HepG2 (cell line): ENCODE measurements at regions not wholly inside any gene's neighbourhood (a gene's known extent, or its start where the extent isn't known, plus 50 kb on each side); places are given as distances from the start of the nearest gene placed in this dataset.

ENCODE experiments used
- ATAC-seq: fragments of 200-7000 bp; cut with Tn5 transposase; 3 replicates; pipeline ENCODE4 v1.9.1; 2020; ENCODE audit warnings: mild to moderate bottlenecking, moderate library complexity
- BruUV-seq: library from RNA; stranded (reverse); fragments of 400-500 nt; replicated peaks from 2 replicates; lab custom pipeline; 2021; lab: Mats Ljungman, UMichigan
- CTCF ChIA-PET: fragments of 300-600 bp; formaldehyde crosslinking; extraction: SDS; loops from one replicate; lab custom pipeline; 2021; ENCODE audit warnings: low total read pairs, inconsistent platforms, low intra/inter-chr PET ratio; lab: Yijun Ruan, JAX
- POLR2A ChIA-PET: fragments of 350-600 bp; sonication (Branson Sonifier 250); formaldehyde crosslinking; loops from one replicate; lab custom pipeline; 2020; ENCODE audit warnings: antibody characterized with exemption, inconsistent platforms; lab: Yijun Ruan, JAX
- DNase-seq: peaks from one replicate; pipeline ENCODE4 v3.0.0-alpha.2; 2015; ENCODE audit warnings: low spot score
- FAIRE-seq: peaks from 3 replicates; lab custom pipeline; 2011; peaks lifted over from hg19 to GRCh38; lab: Jason Lieb, UNC
- H2AFZ ChIP-seq: one replicate; pipeline ENCODE4 v1.6.1; 2011; ENCODE audit warnings: low read length, inconsistent platforms
- H3K27ac ChIP-seq: fragments of 300-600 bp; 3 replicates; pipeline ENCODE4 v1.8.0; 2011; ENCODE audit warnings: mixed run types, mild to moderate bottlenecking, mixed read lengths, low read length, inconsistent platforms; ENCODE audit not compliant: insufficient read depth; ENCODE audit errors: extremely low read length
- H3K27me3 ChIP-seq, 2 experiments: fragments of 200-600 bp in 1 of 2; 2 replicates in 1 of 2; 3 replicates in 1 of 2; pipeline versions ENCODE4 v1.6.0 to v1.8.0; 2011; ENCODE audit warnings: low read length in 2 of 2, mild to moderate bottlenecking in 2 of 2, moderate library complexity in 2 of 2, inconsistent platforms in 1 of 2; ENCODE audit not compliant: insufficient read depth in 2 of 2, control insufficient read depth in 1 of 2
- H3K36me3 ChIP-seq, 2 experiments: fragments of 200-600 bp in 1 of 2; replicated peaks in 1 of 2; 2 replicates in 1 of 2; 3 replicates in 1 of 2; pipeline versions ENCODE4 v1.5.1 to v1.8.0; 2011; ENCODE audit warnings: low read length in 2 of 2, inconsistent platforms in 1 of 2; ENCODE audit not compliant: insufficient read depth in 2 of 2, control insufficient read depth in 1 of 2
- H3K4me1 ChIP-seq: 2 replicates; pipeline ENCODE4 v1.5.1; 2012; ENCODE audit warnings: low read length, inconsistent platforms; ENCODE audit not compliant: insufficient read depth
- H3K4me2 ChIP-seq: 2 replicates; pipeline ENCODE4 v1.6.0; 2011; ENCODE audit warnings: low read depth, low read length, inconsistent platforms
- H3K4me3 ChIP-seq, 3 experiments: fragments of 200-600 bp in 1 of 3; sonication (generic), shearing (Covaris generic) in 1 of 3; replicated peaks in 1 of 3; 2 replicates each; pipeline ENCODE4 v1.5.1; 2011 to 2016; ENCODE audit warnings: low read length in 3 of 3, inconsistent platforms in 2 of 3, low read depth in 2 of 3, mild to moderate bottlenecking in 2 of 3, control low read depth in 1 of 3, mixed read lengths in 1 of 3; ENCODE audit not compliant: insufficient read depth in 1 of 3
- H3K79me2 ChIP-seq: one replicate; pipeline ENCODE4 v1.6.1; 2011; ENCODE audit warnings: low read length, inconsistent platforms; ENCODE audit not compliant: insufficient read depth
- H3K9ac ChIP-seq: 2 replicates; pipeline ENCODE4 v1.6.0; 2011; ENCODE audit warnings: mild to moderate bottlenecking, low read depth, low read length, inconsistent platforms; ENCODE audit not compliant: insufficient read depth
- H3K9me3 ChIP-seq: 2 replicates; pipeline ENCODE4 v1.5.1; 2012; ENCODE audit warnings: mild to moderate bottlenecking, low read length
- H4K20me1 ChIP-seq: 2 replicates; pipeline ENCODE4 v1.6.0; 2011; ENCODE audit warnings: inconsistent platforms, mild to moderate bottlenecking, low read length, moderate library complexity; ENCODE audit not compliant: insufficient read depth
- ARNTL ChIP-seq: sonication (generic); formaldehyde crosslinking; IDR thresholded peaks from 2 replicates; pipeline ENCODE4 v1.4.0; 2020; ENCODE audit warnings: mild to moderate bottlenecking, missing genetic modification reagents
- ETV6 ChIP-seq: sonication (generic); formaldehyde crosslinking; conservative IDR thresholded peaks from 2 replicates; pipeline ENCODE4 v1.4.0; 2020; ENCODE audit warnings: missing genetic modification reagents
- GABPA ChIP-seq, 2 experiments: IDR thresholded peaks; 2 replicates each; pipeline ENCODE4 v1.6.1; 2011 to 2016; ENCODE audit warnings: low read depth in 2 of 2, low read length in 1 of 2, missing biosample characterization in 1 of 2, missing genetic modification characterization in 1 of 2
- KDM3A ChIP-seq: IDR thresholded peaks from 2 replicates; pipeline ENCODE4 v1.6.1; 2018; ENCODE audit warnings: low read depth, missing compliant biosample characterization
- MEIS1 ChIP-seq: sonication (generic); formaldehyde crosslinking; IDR thresholded peaks from 2 replicates; pipeline ENCODE4 v1.9.0; 2021; ENCODE audit warnings: mild to moderate bottlenecking, missing genetic modification reagents, moderate library complexity, borderline replicate concordance
- NFYC ChIP-seq: IDR thresholded peaks from 2 replicates; pipeline ENCODE4 v1.6.1; 2016; ENCODE audit warnings: missing genetic modification reagents, missing compliant biosample characterization
- RXRA ChIP-seq: sonication (generic); formaldehyde crosslinking; IDR thresholded peaks from 2 replicates; pipeline ENCODE4 v1.5.1; 2020; ENCODE audit warnings: missing genetic modification reagents
- SETDB1 ChIP-seq: sonication (generic); formaldehyde crosslinking; IDR thresholded peaks from 2 replicates; pipeline ENCODE4 v1.5.1; 2020; ENCODE audit warnings: missing genetic modification reagents, mild to moderate bottlenecking, borderline replicate concordance
- ZNF484 ChIP-seq: sonication (generic); formaldehyde crosslinking; IDR thresholded peaks from 2 replicates; pipeline ENCODE4 v1.5.1; 2020; ENCODE audit warnings: mild to moderate bottlenecking, low read depth, missing genetic modification reagents, borderline replicate concordance
- ZNF530 ChIP-seq: sonication (generic); formaldehyde crosslinking; IDR thresholded peaks from 2 replicates; pipeline ENCODE4 v1.5.0; 2020; ENCODE audit warnings: low read depth, mild to moderate bottlenecking, missing genetic modification reagents
- WGBS: methylation state at CpG from one replicate; pipeline ENCODE4 v1.1.6; 2017; ENCODE audit warnings: low lambda C conversion rate; 5-methylcytosine and 5-hydroxymethylcytosine counted together
- in situ Hi-C: cut with HindIII; loops from 2 replicates; pipeline ENCODE4 v1.10.0; 2017; ENCODE audit warnings: low pct_unique_long_range_greater_than_20kb; ENCODE audit not compliant: extremely low pct_ligation_motif_present
- intact Hi-C: fragments of 100-400 bp; cut with micrococcal nuclease; formaldehyde crosslinking; loops from one replicate; pipeline ENCODE4 v1.10.0; 2022; ENCODE audit not compliant: unreplicated experiment

DNA sequence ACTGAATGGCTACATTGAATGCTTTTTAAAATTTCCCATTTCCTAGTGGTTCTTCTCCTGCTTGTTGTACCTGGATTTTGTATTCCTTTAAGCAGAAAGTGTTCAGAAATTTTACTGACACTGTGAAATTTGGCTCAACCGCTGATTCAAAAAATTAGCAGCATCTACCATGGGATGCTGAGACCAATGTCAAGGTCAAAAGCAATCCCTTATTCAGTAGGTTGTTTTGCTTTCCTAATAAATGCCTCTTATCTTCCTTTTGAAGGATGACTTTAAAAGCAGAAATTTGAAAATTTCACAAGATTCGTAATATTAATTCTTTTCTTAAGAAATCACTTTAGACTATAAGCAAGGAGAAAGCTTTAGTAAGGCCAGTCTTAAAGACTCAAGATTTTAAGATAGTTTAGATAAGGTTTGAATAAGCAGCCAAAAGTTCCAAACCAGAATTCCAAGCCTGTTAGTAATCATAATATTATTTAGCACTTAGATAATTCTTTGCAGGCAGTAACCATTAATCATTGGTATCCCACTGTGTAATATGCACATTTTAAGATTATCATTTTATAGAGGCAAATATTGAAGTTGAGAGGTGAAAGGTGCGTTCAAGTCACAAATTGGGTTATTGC lies 508.8 kb downstream of the ANKRD50 start:
- FAIRE-seq (no peak), ATAC-seq (no peak), DNase-seq (no peak)
- WGBS: 5% methylated on average over 3 of the region's 3 CpGs
- TF ChIP-seq KDM3A (CRISPR knock-in tag) (no peak), ARNTL (CRISPR knock-in tag) (no peak), ETV6 (CRISPR knock-in tag) (no peak), GABPA (IDR thresholded peaks at IDR 0.05; ENCODE audit: low read depth, low read length) (no peak), GABPA (CRISPR knock-in tag; IDR thresholded peaks at IDR 0.05; ENCODE audit: low read depth) (no peak), RXRA (no peak), SETDB1 (CRISPR knock-in tag) (no peak), NFYC (CRISPR knock-in tag) (no peak), ZNF484 (CRISPR knock-in tag) (no peak), ZNF530 (CRISPR knock-in tag) (no peak), MEIS1 (CRISPR knock-in tag) (no peak)
- Histone ChIP-seq H4K20me1 (no peaks in the 10 kb centered on the region), H3K9ac (no peak overlapping the region), H3K4me1 (no peaks in the 10 kb centered on the region), H3K9me3 (no peaks in the 10 kb centered on the region), H3K4me2 (no peak overlapping the region), H2AFZ (no peak overlapping the region), H3K36me3 (no peaks in the 10 kb centered on the region), H3K27me3 (no peaks in the 10 kb centered on the region), H3K79me2 (no peaks in the 10 kb centered on the region), H3K4me3 (no peak overlapping the region), H3K27ac (no peak overlapping the region)
- no TSS peak for BruUV-seq
- ChIA-PET POLR2A (no interaction called here), CTCF (no interaction called here)
- in situ Hi-C loops: no loop called here
- intact Hi-C loops: no loop called here
